HL-60 (cell line): ENCODE measurements at regions not wholly inside any gene's neighbourhood (a gene's known extent, or its start where the extent isn't known, plus 50 kb on each side); places are given as distances from the start of the nearest gene placed in this dataset.

Source experiments
- DNase-seq, 2 experiments: peaks; one replicate each; pipeline ENCODE4 v3.0.0-alpha.2; 2010 to 2020; ENCODE audit warnings: low read depth in 1 of 2, low spot score in 1 of 2
- H3K27ac ChIP-seq: fragments of 250-450 bp; sonication (Bioruptor Pico); replicated peaks from 2 replicates; pipeline ENCODE4 v1.5.1; 2020; ENCODE audit warnings: mild to moderate bottlenecking, moderate library complexity
- H3K27me3 ChIP-seq: fragments of 250-450 bp; sonication (Bioruptor Pico); 2 replicates; pipeline ENCODE4 v1.5.1; 2021; ENCODE audit warnings: mild to moderate bottlenecking, moderate library complexity; ENCODE audit not compliant: insufficient read depth, poor library complexity, severe bottlenecking
- H3K4me3 ChIP-seq: replicated peaks from 2 replicates; pipeline ENCODE4 v1.5.1; 2011; ENCODE audit warnings: mild to moderate bottlenecking, control low read depth, low read length; ENCODE audit not compliant: insufficient read depth
- GABPA ChIP-seq: IDR thresholded peaks from 2 replicates; pipeline ENCODE4 v1.6.1; 2012; ENCODE audit warnings: low read depth
- POLR2AphosphoS5 ChIP-seq: IDR thresholded peaks from 2 replicates; pipeline ENCODE4 v1.6.1; 2012; ENCODE audit warnings: low read depth
- SPI1 ChIP-seq: IDR thresholded peaks from 2 replicates; pipeline ENCODE4 v1.6.1; 2012; ENCODE audit warnings: low read depth, mild to moderate bottlenecking, borderline replicate concordance
- TF ChIP-seq, protein P1 (sequence below): IDR thresholded peaks from 2 replicates; pipeline ENCODE4 v1.6.1; 2012; ENCODE audit warnings: low read depth; ENCODE audit not compliant: insufficient replicate concordance
- TF ChIP-seq, protein P2 (sequence below): IDR thresholded peaks from one replicate; pipeline ENCODE4 v1.5.1; 2011; ENCODE audit warnings: low read length, control low read depth, inconsistent platforms; ENCODE audit not compliant: insufficient read depth

DNA sequence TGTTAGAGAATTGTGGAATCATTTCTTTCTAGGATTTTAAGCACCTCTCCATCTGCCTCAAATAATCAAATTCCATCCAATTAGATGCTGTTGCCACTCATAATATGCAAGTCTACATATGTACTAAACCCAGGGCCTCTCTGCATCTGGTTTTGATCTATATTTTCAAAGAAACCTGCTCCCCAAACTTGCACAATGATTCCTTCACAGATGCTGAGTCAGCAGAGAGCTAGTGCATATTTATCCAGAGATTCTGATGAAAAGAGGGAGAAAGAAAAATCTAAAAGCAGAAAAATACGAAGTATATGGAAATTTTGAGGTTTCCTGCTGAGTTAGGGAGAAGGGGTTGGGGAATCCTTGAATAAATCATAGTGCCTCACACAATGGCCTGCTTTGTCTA, 235.1 kb upstream of the RBFOX1 start:
- H3K27me3 ChIP-seq = peaks cover under 1% of the 10 kb centered on the region
- H3K4me3 ChIP-seq = no peak overlapping the region
- TF ChIP-seq GABPA (no peak), SPI1 (no peak), POLR2AphosphoS5 (no peak)
- TF ChIP-seq, protein P1, sequence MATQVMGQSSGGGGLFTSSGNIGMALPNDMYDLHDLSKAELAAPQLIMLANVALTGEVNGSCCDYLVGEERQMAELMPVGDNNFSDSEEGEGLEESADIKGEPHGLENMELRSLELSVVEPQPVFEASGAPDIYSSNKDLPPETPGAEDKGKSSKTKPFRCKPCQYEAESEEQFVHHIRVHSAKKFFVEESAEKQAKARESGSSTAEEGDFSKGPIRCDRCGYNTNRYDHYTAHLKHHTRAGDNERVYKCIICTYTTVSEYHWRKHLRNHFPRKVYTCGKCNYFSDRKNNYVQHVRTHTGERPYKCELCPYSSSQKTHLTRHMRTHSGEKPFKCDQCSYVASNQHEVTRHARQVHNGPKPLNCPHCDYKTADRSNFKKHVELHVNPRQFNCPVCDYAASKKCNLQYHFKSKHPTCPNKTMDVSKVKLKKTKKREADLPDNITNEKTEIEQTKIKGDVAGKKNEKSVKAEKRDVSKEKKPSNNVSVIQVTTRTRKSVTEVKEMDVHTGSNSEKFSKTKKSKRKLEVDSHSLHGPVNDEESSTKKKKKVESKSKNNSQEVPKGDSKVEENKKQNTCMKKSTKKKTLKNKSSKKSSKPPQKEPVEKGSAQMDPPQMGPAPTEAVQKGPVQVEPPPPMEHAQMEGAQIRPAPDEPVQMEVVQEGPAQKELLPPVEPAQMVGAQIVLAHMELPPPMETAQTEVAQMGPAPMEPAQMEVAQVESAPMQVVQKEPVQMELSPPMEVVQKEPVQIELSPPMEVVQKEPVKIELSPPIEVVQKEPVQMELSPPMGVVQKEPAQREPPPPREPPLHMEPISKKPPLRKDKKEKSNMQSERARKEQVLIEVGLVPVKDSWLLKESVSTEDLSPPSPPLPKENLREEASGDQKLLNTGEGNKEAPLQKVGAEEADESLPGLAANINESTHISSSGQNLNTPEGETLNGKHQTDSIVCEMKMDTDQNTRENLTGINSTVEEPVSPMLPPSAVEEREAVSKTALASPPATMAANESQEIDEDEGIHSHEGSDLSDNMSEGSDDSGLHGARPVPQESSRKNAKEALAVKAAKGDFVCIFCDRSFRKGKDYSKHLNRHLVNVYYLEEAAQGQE = no peak
- TF ChIP-seq, protein P2, sequence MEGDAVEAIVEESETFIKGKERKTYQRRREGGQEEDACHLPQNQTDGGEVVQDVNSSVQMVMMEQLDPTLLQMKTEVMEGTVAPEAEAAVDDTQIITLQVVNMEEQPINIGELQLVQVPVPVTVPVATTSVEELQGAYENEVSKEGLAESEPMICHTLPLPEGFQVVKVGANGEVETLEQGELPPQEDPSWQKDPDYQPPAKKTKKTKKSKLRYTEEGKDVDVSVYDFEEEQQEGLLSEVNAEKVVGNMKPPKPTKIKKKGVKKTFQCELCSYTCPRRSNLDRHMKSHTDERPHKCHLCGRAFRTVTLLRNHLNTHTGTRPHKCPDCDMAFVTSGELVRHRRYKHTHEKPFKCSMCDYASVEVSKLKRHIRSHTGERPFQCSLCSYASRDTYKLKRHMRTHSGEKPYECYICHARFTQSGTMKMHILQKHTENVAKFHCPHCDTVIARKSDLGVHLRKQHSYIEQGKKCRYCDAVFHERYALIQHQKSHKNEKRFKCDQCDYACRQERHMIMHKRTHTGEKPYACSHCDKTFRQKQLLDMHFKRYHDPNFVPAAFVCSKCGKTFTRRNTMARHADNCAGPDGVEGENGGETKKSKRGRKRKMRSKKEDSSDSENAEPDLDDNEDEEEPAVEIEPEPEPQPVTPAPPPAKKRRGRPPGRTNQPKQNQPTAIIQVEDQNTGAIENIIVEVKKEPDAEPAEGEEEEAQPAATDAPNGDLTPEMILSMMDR = no peak
- no peak overlapping the region for H3K27ac ChIP-seq
- no peak for DNase-seq

DNA sequence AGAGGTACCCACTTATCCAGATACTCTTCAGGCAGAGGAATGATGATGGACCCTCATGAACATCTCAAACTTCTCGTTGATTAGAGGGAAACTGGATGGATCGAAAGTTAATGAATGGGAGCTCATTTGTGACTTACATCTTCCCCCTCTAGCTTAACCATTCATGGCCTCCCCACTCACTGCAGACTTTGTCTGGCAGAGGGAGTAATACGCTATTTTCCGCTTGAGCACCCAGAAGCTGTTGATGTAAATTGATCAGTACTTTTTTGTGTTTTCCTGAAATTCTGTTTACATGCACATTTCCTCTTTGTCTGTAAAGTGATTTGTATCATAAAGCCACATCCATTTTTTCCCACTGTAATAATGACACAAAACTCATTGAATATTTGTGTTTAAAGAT, 239.1 kb upstream of the RBFOX1 start:
- TF ChIP-seq, protein P1 = no peak
- TF ChIP-seq SPI1 (no peak), GABPA (no peak), POLR2AphosphoS5 (no peak)
- TF ChIP-seq, protein P2 = no peak
- H3K27ac ChIP-seq = no peak overlapping the region
- DNase-seq = no peak
- H3K27me3 ChIP-seq = peaks cover 4% of the 10 kb centered on the region
- H3K4me3 ChIP-seq = no peak overlapping the region

GRCh38 chr16:7090628-7091115, 242.0 kb upstream of the RBFOX1 start:
- H3K27ac ChIP-seq = no peak overlapping the region
- TF ChIP-seq, protein P2 = no peak
- TF ChIP-seq SPI1 = no peak
- TF ChIP-seq, protein P1 = no peak
- no peak for TF ChIP-seq POLR2AphosphoS5
- no peak for TF ChIP-seq GABPA
- peaks cover 4% of the 10 kb centered on the region for H3K27me3 ChIP-seq
- H3K4me3 ChIP-seq = no peak overlapping the region
- no peak for DNase-seq
